ENCODE measurements at regions not wholly inside any gene's neighbourhood (a gene's known extent, or its start where the extent isn't known, plus 50 kb on each side); places are given as distances from the start of the nearest gene placed in this dataset.

DNA sequence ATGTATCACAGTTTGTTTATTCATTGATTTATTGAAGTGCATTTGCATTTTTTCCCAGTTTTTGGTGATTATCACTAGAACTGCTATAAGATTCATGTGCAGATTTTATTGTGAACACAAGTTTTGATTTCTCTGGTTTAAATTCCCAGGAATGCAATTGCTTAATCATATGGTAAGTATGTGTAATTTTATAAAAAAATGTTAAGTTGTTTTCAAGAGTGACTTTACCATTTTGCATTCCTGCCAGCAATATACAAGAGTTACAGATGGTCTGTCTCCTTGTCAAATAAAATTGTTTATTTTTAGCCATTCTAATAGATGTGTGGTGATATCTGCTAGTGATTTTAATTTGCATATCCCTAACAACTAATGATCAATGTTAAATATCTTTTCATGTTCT lies 127.3 kb upstream of the APP start:
- TF ChIP-seq, protein P1, sequence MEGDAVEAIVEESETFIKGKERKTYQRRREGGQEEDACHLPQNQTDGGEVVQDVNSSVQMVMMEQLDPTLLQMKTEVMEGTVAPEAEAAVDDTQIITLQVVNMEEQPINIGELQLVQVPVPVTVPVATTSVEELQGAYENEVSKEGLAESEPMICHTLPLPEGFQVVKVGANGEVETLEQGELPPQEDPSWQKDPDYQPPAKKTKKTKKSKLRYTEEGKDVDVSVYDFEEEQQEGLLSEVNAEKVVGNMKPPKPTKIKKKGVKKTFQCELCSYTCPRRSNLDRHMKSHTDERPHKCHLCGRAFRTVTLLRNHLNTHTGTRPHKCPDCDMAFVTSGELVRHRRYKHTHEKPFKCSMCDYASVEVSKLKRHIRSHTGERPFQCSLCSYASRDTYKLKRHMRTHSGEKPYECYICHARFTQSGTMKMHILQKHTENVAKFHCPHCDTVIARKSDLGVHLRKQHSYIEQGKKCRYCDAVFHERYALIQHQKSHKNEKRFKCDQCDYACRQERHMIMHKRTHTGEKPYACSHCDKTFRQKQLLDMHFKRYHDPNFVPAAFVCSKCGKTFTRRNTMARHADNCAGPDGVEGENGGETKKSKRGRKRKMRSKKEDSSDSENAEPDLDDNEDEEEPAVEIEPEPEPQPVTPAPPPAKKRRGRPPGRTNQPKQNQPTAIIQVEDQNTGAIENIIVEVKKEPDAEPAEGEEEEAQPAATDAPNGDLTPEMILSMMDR (IDR thresholded peaks at IDR 0.05; ENCODE audit: low read depth, low read length), result no peak
- no peak for TF ChIP-seq EZH2phosphoT487 (IDR thresholded peaks at IDR 0.05; ENCODE audit: low read depth)

All from OCI-LY3 (cell line).